GM06990 (cell line): ENCODE measurements at regions not wholly inside any gene's neighbourhood (a gene's known extent, or its start where the extent isn't known, plus 50 kb on each side); places are given as distances from the start of the nearest gene placed in this dataset.

ENCODE experiments used
- DNase-seq: peaks from one replicate; pipeline ENCODE4 v3.0.0-alpha.2; 2011; ENCODE audit not compliant: insufficient read length; ENCODE audit errors: extremely low read depth
- H3K27me3 ChIP-seq: replicated peaks from 2 replicates; pipeline ENCODE4 v1.6.0; 2011; ENCODE audit warnings: low read length; ENCODE audit not compliant: control insufficient read depth, insufficient read depth
- H3K36me3 ChIP-seq: 2 replicates; pipeline ENCODE4 v1.5.1; 2011; ENCODE audit warnings: low read length; ENCODE audit not compliant: control insufficient read depth, insufficient read depth
- H3K4me3 ChIP-seq: replicated peaks from 2 replicates; pipeline ENCODE4 v1.5.1; 2011; ENCODE audit warnings: low read depth, mild to moderate bottlenecking, control low read depth, low read length
- CTCF ChIP-seq: IDR thresholded peaks from 2 replicates; pipeline ENCODE4 v1.5.1; 2011; ENCODE audit warnings: low read length, control low read depth, mild to moderate bottlenecking, inconsistent platforms; ENCODE audit not compliant: insufficient read depth, poor library complexity, severe bottlenecking

GRCh38 chr5:124333298-124333979 is 413.0 kb downstream of the ZNF608 start:
- DNase-seq = no peak
- no peak for TF ChIP-seq CTCF
- H3K36me3 ChIP-seq = no peaks in the 10 kb centered on the region
- no peak overlapping the region for H3K4me3 ChIP-seq
- no peaks in the 10 kb centered on the region for H3K27me3 ChIP-seq

DNA sequence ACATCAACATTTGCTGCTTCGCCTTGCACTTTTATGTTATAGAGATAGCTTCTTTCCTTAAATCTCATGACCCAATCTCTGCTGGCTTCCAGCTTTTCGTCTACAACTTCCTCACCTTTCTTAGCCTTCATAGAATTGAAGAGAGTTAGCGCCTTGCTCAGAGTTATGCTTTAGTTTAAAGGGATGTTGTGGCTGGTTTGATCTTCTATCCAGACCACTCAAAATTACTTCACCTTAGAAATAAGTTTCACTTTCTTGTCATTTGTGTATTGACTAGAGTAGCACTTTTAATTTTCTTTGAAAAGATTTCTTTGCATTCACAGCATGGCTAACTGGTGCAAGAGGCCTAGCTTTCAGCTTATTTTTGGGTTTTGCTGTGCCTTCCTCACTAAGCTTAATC is 414.2 kb downstream of the ZNF608 start:
- no peaks in the 10 kb centered on the region for H3K36me3 ChIP-seq
- no peak for DNase-seq

GRCh38 chr5:124330595-124331220 is 415.7 kb downstream of the ZNF608 start:
- DNase-seq = no peak
- H3K27me3 ChIP-seq = no peaks in the 10 kb centered on the region
- H3K36me3 ChIP-seq = no peaks in the 10 kb centered on the region
- no peak overlapping the region for H3K4me3 ChIP-seq
- no peak for TF ChIP-seq CTCF

More for the DNA sequence above, 414.2 kb downstream of the ZNF608 start:
- Histone ChIP-seq H3K4me3 (no peak overlapping the region), H3K27me3 (no peaks in the 10 kb centered on the region)
- TF ChIP-seq CTCF = no peak

DNA sequence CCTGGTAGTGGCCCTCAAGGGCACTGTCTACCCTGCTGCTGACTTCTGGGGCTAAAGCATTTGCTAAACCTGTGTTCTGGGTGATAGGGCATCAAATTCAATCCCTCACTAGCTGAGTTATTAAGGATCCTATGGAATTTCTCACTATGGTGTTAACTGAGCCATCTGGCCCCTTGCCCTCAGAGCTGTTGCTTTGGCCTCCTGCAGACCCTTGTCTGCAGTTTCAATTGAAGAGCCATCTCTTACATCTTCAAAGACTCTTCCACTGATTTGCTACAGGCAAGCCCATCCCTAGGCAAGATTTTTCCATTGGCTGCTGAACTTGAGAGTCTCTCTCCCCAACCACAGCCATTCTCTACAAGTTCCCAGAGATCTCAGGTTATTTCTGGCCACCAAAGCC is 418.2 kb downstream of the ZNF608 start:
- no peak overlapping the region for H3K4me3 ChIP-seq
- no peak for DNase-seq
- H3K27me3 ChIP-seq = no peaks in the 10 kb centered on the region
- no peaks in the 10 kb centered on the region for H3K36me3 ChIP-seq
- no peak for TF ChIP-seq CTCF

DNA sequence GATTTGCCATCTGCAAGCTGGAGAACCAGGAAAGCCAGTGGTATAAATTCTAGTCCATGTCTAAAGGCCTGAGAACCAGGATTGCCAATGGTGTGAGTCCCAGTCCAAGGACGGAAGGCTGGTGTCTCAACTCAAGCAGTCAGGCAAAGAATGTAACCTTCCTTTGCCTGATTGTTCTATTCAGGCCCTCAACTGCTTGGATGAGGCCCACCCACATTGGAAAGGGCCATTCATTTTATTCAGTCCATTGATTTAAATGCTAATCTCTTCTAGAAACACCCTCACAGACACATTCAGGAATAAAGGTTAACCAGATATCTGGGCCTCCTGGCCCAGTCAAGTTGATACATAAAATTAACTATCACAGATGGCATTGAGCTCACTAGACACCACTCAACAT is 427.8 kb downstream of the ZNF608 start:
- no peaks in the 10 kb centered on the region for H3K36me3 ChIP-seq
- no peak overlapping the region for H3K4me3 ChIP-seq
- TF ChIP-seq CTCF = no peak
- no peak for DNase-seq
- no peaks in the 10 kb centered on the region for H3K27me3 ChIP-seq

- H3K27me3 ChIP-seq = no peaks in the 10 kb centered on the region
- no peak for TF ChIP-seq CTCF
- DNase-seq = no peak
- no peak overlapping the region for H3K4me3 ChIP-seq
- no peaks in the 10 kb centered on the region for H3K36me3 ChIP-seq
Measured at GRCh38 chr5:124317451-124317850, 429.0 kb downstream of the ZNF608 start.
